IPS-18c (cell line): ENCODE measurements at regions not wholly inside any gene's neighbourhood (a gene's known extent, or its start where the extent isn't known, plus 50 kb on each side); places are given as distances from the start of the nearest gene placed in this dataset.

Experiments
- H3K4me3 ChIP-seq: 2 replicates; pipeline ENCODE4 v1.7.0; 2013; ENCODE audit warnings: low read depth, mild to moderate bottlenecking, low read length, moderate library complexity; ENCODE audit not compliant: insufficient read depth
- H3K9me3 ChIP-seq: one replicate; pipeline ENCODE4 v1.6.1; 2013; ENCODE audit warnings: mild to moderate bottlenecking, low read length, moderate library complexity; ENCODE audit not compliant: control insufficient read depth, insufficient read depth

DNA sequence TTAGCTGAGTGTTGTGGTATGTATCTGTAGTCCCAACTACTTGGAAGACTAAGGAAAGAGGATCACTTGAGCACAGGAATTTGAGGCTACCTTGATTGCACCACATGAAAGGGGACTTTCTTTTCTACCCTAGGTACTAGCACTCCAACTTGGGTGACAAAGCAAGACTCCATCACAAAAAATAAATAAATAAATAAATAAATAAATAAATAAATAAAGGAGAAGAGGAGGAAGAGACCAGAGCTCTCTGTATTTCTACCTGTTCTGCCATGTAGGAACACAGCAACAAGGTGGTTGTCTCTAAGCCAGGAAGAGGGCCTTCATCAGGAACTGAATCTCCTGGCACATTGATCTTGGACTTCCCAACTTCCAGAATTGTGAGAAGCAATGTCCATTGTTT, 118.6 kb downstream of the HMHB1 start:
- Histone ChIP-seq H3K9me3 (no peaks in the 10 kb centered on the region), H3K4me3 (no peak overlapping the region)

DNA sequence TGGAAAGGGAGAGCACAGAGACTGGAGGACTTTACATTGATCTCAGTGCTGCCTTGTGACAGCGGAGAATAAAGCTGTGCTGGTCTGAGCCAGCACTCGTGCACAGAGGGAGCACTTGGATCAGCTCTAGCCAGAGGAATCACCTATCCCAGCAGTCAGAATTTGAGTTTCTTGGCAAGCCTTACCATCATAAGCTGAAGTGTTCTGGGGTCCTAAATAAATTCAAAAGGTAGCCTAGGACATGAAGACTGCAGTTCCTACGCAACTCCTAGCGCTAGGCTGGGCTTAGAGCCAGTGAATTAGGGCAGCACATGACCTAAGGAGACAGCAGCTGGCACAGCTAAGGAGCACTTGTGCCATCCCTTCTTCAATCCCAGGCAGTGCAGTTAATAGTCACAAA, 119.5 kb downstream of the HMHB1 start:
- Histone ChIP-seq H3K4me3 (no peak overlapping the region), H3K9me3 (no peaks in the 10 kb centered on the region)

DNA sequence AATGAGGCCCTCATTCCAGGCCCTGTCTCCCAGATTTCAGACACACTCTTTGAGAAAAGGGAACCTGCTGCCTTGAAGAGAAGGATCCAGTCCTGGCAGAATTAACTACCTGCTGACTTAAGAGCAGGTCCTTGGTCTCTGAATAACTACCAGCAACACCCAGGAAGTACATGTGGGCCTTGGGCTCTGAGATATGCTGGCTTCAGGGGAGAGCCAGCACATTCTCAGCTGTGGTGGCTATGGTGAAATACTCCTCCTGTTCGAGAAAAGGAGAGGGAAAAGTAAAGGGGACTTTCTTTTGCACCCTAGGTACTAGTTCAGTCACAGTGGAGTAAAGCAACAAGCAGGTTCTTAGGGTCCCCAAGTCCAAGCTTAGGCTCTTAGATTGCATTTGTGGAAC, 120.0 kb downstream of the HMHB1 start:
- Histone ChIP-seq H3K9me3 (no peaks in the 10 kb centered on the region), H3K4me3 (no peak overlapping the region)

DNA sequence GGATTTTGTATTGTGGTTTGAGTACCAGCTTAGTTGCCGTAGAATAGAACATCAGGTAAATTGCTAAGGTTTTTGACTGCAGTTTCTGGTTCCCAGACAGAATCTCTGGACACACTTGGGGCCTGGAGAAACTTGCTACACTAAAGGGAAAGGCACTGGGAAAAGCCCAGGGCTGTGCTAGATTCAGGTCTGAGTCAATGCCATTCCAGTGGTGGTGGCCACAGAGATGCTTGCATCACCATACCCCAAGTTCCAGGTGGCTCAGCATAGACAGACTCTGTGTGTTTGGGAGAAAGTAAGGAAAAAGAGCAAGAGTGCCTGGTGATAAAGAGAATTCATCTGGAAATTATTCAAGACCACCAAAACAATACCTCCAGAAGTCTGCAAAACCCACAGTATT, 120.6 kb downstream of the HMHB1 start:
- Histone ChIP-seq H3K4me3 (no peak overlapping the region), H3K9me3 (no peaks in the 10 kb centered on the region)

- no peak overlapping the region for H3K4me3 ChIP-seq
Measured at GRCh38 chr5:143933451-143933850, 121.5 kb downstream of the HMHB1 start.

DNA sequence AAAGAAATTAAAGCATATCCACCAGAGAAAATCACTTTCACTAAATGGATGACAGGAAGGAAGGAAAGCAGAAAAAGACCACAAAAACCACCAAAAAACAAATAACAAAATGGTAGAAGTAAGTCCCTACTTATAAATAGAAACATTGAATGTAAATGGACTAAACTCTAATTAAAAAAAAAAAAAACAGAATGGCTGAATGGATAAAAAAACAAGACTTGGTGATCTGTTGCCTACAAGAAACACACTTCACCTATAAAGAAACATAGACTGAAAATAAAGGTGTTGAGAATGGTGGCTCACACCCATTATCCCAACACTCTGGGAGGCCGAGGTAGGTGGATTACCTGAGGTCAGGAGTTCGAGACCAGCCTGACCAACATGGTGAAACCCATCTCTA, 122.9 kb downstream of the HMHB1 start:
- H3K4me3 ChIP-seq, result no peak overlapping the region
- H3K9me3 ChIP-seq, result no peaks in the 10 kb centered on the region

More at GRCh38 chr5:143933451-143933850, 121.5 kb downstream of the HMHB1 start:
- no peaks in the 10 kb centered on the region for H3K9me3 ChIP-seq

GRCh38 chr5:143938230-143938629, 126.3 kb downstream of the HMHB1 start:
- H3K4me3 ChIP-seq, result no peak overlapping the region
- no peaks in the 10 kb centered on the region for H3K9me3 ChIP-seq

DNA sequence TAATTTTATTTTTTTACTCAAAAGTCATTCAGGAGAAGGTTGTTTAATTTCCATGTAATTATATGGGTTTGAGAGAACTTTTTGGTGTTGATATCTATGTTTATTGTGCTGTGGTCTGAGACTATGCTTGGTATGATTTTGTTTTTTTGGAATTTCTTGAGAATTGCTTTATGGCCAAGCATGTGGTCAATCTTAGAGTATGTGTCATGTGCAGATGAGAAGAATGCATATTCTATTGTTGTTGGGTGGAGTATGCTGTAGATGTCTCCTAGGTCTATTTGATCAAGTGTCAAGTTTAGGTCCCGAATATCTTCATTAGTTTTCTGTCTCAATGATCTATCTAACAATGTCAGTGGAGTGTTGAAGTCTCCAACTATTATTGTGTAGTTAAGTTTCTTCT, 134.9 kb downstream of the HMHB1 start:
- no peaks in the 10 kb centered on the region for H3K9me3 ChIP-seq
- no peak overlapping the region for H3K4me3 ChIP-seq

GRCh38 chr5:143947313-143947712, 135.4 kb downstream of the HMHB1 start:
- Histone ChIP-seq H3K4me3 (no peak overlapping the region), H3K9me3 (no peaks in the 10 kb centered on the region)

DNA sequence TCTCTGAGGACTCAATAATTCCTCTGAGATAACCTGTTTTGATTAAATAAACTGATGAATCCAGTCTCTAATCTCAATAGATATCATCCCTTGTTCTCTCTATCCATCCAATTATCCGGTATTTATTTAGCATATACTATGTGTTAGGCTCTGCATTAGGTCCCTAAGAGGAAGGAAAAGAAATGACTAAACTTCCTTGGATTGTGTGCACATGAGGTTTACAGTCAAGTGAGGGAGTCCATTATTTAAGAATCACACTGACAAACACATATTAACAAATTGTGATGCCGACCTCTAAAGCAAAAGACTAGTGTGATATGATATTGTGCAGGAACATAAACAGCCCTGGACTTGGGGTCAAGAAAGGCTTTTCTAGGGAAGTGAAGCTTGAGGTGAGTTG, 140.8 kb downstream of the HMHB1 start:
- no peak overlapping the region for H3K4me3 ChIP-seq
- no peaks in the 10 kb centered on the region for H3K9me3 ChIP-seq

GRCh38 chr5:143953851-143954250, 141.9 kb downstream of the HMHB1 start:
- Histone ChIP-seq H3K4me3 (no peak overlapping the region), H3K9me3 (no peaks in the 10 kb centered on the region)

DNA sequence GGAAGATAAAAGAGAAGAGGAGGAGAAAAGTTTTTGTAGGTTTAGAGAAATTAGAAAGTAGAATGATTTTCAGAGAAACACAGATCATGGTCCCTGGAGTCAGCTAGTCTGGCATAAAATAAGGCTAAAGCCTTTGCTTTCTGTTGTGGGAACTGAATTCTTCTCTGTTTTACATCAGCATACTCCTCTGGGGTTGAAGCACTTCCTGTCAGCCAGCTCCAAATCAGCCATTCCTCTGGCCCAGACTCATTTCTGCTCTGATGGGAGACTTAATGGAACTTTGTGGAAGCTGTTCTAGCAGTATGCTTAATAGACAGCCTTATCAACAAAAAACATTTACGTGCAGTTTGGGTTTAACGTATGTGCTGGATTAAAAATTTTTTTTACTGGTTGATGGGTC, 143.2 kb downstream of the HMHB1 start:
- Histone ChIP-seq H3K4me3 (no peak overlapping the region), H3K9me3 (no peaks in the 10 kb centered on the region)

DNA sequence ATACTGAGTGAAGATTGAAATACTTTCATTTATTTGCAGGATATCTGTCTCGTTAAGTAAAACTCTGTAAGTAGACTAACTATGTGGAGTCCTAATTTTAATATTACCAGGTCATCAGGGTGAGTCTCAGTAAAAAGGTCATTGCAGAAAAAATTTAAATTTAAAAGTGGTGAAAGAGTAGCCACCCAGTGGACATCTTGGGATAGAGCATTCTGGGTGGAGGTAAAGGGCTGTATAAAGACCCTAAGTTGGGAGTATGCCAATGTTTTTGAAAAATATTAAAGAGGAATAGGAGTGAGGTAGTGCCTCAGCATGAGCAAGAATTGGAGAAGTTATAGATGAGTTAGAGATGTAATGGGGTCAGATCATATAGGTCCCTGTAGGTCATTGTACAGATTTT, 145.5 kb downstream of the HMHB1 start:
- H3K4me3 ChIP-seq, result no peak overlapping the region
- no peaks in the 10 kb centered on the region for H3K9me3 ChIP-seq

DNA sequence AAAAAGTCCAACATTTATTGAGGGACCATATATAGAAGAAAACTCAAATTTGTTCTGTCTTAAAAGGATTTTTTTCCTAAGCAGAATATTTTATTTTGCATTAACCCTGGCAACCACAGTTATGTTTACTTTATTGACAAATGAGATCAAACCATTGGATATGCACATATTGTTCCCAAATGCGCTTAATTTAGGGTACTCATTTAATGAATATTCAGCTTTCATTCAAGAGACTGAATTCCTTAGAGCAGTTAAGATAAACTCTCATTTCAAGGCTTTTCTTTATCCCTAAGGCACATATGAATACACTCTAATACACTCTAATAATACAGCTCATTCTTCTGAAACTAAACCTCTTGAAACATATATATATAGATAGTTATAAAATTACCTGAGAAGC, 150.2 kb downstream of the HMHB1 start:
- H3K4me3 ChIP-seq, result no peak overlapping the region

GRCh38 chr5:143964919-143965318, 153.0 kb downstream of the HMHB1 start:
- H3K9me3 ChIP-seq, result no peaks in the 10 kb centered on the region
- H3K4me3 ChIP-seq, result no peak overlapping the region

More for the DNA sequence above, 150.2 kb downstream of the HMHB1 start:
- no peaks in the 10 kb centered on the region for H3K9me3 ChIP-seq

GRCh38 chr5:143966280-143966679, 154.3 kb downstream of the HMHB1 start:
- Histone ChIP-seq H3K9me3 (no peaks in the 10 kb centered on the region), H3K4me3 (no peak overlapping the region)

- H3K4me3 ChIP-seq, result no peak overlapping the region
- no peaks in the 10 kb centered on the region for H3K9me3 ChIP-seq
Measured at GRCh38 chr5:143968071-143968878, 156.3 kb downstream of the HMHB1 start.

- no peak overlapping the region for H3K4me3 ChIP-seq
- no peaks in the 10 kb centered on the region for H3K9me3 ChIP-seq
Measured at GRCh38 chr5:143970159-143970558, 158.2 kb downstream of the HMHB1 start.

DNA sequence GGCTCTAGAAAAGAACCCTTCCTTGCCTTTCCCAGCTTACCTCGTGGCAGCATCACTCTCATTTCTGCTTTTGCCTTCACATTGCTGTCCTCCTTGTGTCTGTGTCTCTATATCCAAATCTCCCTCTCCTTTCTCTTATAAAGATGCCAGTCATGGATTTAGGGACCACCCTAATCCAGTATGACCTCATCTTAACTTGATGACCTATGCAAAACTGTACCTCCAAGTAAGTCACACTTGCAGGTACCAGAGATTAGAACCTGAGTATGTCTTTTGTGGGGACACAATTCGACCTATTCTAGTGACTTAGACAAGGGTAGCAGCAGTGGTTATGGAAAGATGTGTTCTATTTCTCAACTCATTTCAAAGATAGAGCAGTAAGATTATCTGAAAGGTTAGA, 160.1 kb downstream of the HMHB1 start:
- Histone ChIP-seq H3K9me3 (no peaks in the 10 kb centered on the region), H3K4me3 (no peak overlapping the region)
